Astrocyte (in vitro differentiated cells and primary cell): ENCODE measurements at regions not wholly inside any gene's neighbourhood (a gene's known extent, or its start where the extent isn't known, plus 50 kb on each side); places are given as distances from the start of the nearest gene placed in this dataset.

Source experiments
- DNase-seq: peaks from one replicate; pipeline ENCODE4 v3.0.0-alpha.2; 2010; ENCODE audit warnings: low read depth
- FAIRE-seq: peaks from 2 replicates; lab custom pipeline; 2011; peaks lifted over from hg19 to GRCh38; lab: Jason Lieb, UNC
- H2AFZ ChIP-seq: 2 replicates; pipeline ENCODE4 v1.6.0; 2012; ENCODE audit warnings: low read depth, low read length, inconsistent platforms
- H3K27ac ChIP-seq: 2 replicates; pipeline ENCODE4 v1.5.1; 2011; ENCODE audit warnings: low read depth, low read length, inconsistent platforms
- H3K27me3 ChIP-seq: 2 replicates; pipeline ENCODE4 v1.6.0; 2011; ENCODE audit warnings: low read length, inconsistent platforms; ENCODE audit not compliant: insufficient read depth
- H3K36me3 ChIP-seq: 2 replicates; pipeline ENCODE4 v1.5.1; 2011; ENCODE audit warnings: low read length, inconsistent platforms; ENCODE audit not compliant: insufficient read depth
- H3K4me1 ChIP-seq: 2 replicates; pipeline ENCODE4 v1.5.1; 2011; ENCODE audit warnings: low read length, inconsistent platforms; ENCODE audit not compliant: insufficient read depth
- H3K4me2 ChIP-seq: 2 replicates; pipeline ENCODE4 v1.6.0; 2012; ENCODE audit warnings: low read length, inconsistent platforms
- H3K4me3 ChIP-seq: 2 replicates; pipeline ENCODE4 v1.5.1; 2011; ENCODE audit warnings: low read depth, mild to moderate bottlenecking, low read length, inconsistent platforms; ENCODE audit not compliant: insufficient read depth
- H3K79me2 ChIP-seq: 2 replicates; pipeline ENCODE4 v1.6.0; 2012; ENCODE audit warnings: mild to moderate bottlenecking, low read length, inconsistent platforms; ENCODE audit not compliant: insufficient read depth
- H3K9ac ChIP-seq: 2 replicates; pipeline ENCODE4 v1.6.0; 2012; ENCODE audit warnings: mild to moderate bottlenecking, low read length, inconsistent platforms
- H3K9me3 ChIP-seq: 2 replicates; pipeline ENCODE4 v1.5.1; 2012; ENCODE audit warnings: low read depth, mild to moderate bottlenecking, low read length, inconsistent platforms; ENCODE audit not compliant: insufficient read depth
- H4K20me1 ChIP-seq: 2 replicates; pipeline ENCODE4 v1.6.0; 2012; ENCODE audit warnings: low read length, inconsistent platforms; ENCODE audit not compliant: insufficient read depth
- H3K27ac Mint-ChIP-seq: one replicate; pipeline ENCODE4 v1.8.0; 2021; ENCODE audit warnings: mild to moderate bottlenecking, mixed read lengths; ENCODE audit not compliant: unreplicated experiment
- H3K27me3 Mint-ChIP-seq: one replicate; pipeline ENCODE4 v1.8.0; 2021; ENCODE audit warnings: low read depth, mixed read lengths; ENCODE audit not compliant: unreplicated experiment
- H3K36me3 Mint-ChIP-seq: one replicate; pipeline ENCODE4 v1.8.0; 2021; ENCODE audit warnings: low read depth, mixed read lengths; ENCODE audit not compliant: unreplicated experiment
- H3K4me1 Mint-ChIP-seq: one replicate; pipeline ENCODE4 v1.8.0; 2021; ENCODE audit warnings: low read depth, mixed read lengths; ENCODE audit not compliant: unreplicated experiment
- H3K4me3 Mint-ChIP-seq: one replicate; pipeline ENCODE4 v1.8.0; 2021; ENCODE audit warnings: mild to moderate bottlenecking, moderate library complexity, mixed read lengths; ENCODE audit not compliant: unreplicated experiment
- H3K9me3 Mint-ChIP-seq: one replicate; pipeline ENCODE4 v1.8.0; 2021; ENCODE audit warnings: mild to moderate bottlenecking, mixed read lengths; ENCODE audit not compliant: unreplicated experiment
- CTCF ChIP-seq: IDR thresholded peaks from 2 replicates; pipeline ENCODE4 v1.5.1; 2011; ENCODE audit warnings: low read depth, mild to moderate bottlenecking, inconsistent platforms, low read length, moderate library complexity; ENCODE audit not compliant: insufficient read depth
- EZH2 ChIP-seq: IDR thresholded peaks from 2 replicates; pipeline ENCODE4 v1.6.1; 2012; ENCODE audit warnings: mild to moderate bottlenecking, low read length, inconsistent platforms; ENCODE audit not compliant: insufficient read depth

GRCh38 chr1:173411835-173412742 lies 65.0 kb upstream of the PRDX6 start:
- Mint-ChIP-seq H3K36me3 (peaks cover 5% of the 10 kb centered on the region), H3K4me3 (no peak overlapping the region), H3K27me3 (peaks cover 4% of the 10 kb centered on the region), H3K9me3 (peaks cover 1% of the 10 kb centered on the region), H3K27ac (no peak overlapping the region), H3K4me1 (peaks cover 19% of the 10 kb centered on the region)
- no peak overlapping the region for H3K4me3 ChIP-seq
- no peaks in the 10 kb centered on the region for H3K36me3 ChIP-seq
- TF ChIP-seq CTCF (no peak), EZH2 (no peak)
- no peak overlapping the region for H3K4me2 ChIP-seq
- H3K9me3 ChIP-seq: no peaks in the 10 kb centered on the region
- H3K27me3 ChIP-seq: no peaks in the 10 kb centered on the region
- H2AFZ ChIP-seq: no peak overlapping the region
- H3K79me2 ChIP-seq: no peaks in the 10 kb centered on the region
- H4K20me1 ChIP-seq: no peaks in the 10 kb centered on the region
- no peak overlapping the region for H3K9ac ChIP-seq
- H3K4me1 ChIP-seq: peaks cover 16% of the 10 kb centered on the region
- FAIRE-seq (no peak), DNase-seq (peak; percentile 87)
- H3K27ac ChIP-seq: no peak overlapping the region

GRCh38 chr1:173413271-173413707 lies 63.8 kb upstream of the PRDX6 start:
- H3K27me3 Mint-ChIP-seq: peaks cover 4% of the 10 kb centered on the region
- H3K27ac Mint-ChIP-seq: no peak overlapping the region
- no peaks in the 10 kb centered on the region for H3K79me2 ChIP-seq

More at GRCh38 chr1:173413271-173413707, 63.8 kb upstream of the PRDX6 start:
- peaks cover 20% of the 10 kb centered on the region for H3K4me1 ChIP-seq
- H3K27me3 ChIP-seq: no peaks in the 10 kb centered on the region
- no peaks in the 10 kb centered on the region for H3K9me3 ChIP-seq
- no peak overlapping the region for H3K4me3 ChIP-seq
- H4K20me1 ChIP-seq: no peaks in the 10 kb centered on the region
- no peak overlapping the region for H3K9ac ChIP-seq
- DNase-seq (no peak), FAIRE-seq (no peak)
- Mint-ChIP-seq H3K9me3 (peaks cover 1% of the 10 kb centered on the region), H3K36me3 (peaks cover 5% of the 10 kb centered on the region), H3K4me1 (peaks cover 19% of the 10 kb centered on the region), H3K4me3 (no peak overlapping the region)
- H2AFZ ChIP-seq: no peak overlapping the region
- H3K4me2 ChIP-seq: no peak overlapping the region
- no peaks in the 10 kb centered on the region for H3K36me3 ChIP-seq
- H3K27ac ChIP-seq: no peak overlapping the region
- TF ChIP-seq CTCF (no peak), EZH2 (no peak)
